ENCODE measurements at regions not wholly inside any gene's neighbourhood (a gene's known extent, or its start where the extent isn't known, plus 50 kb on each side); places are given as distances from the start of the nearest gene placed in this dataset.

DNA sequence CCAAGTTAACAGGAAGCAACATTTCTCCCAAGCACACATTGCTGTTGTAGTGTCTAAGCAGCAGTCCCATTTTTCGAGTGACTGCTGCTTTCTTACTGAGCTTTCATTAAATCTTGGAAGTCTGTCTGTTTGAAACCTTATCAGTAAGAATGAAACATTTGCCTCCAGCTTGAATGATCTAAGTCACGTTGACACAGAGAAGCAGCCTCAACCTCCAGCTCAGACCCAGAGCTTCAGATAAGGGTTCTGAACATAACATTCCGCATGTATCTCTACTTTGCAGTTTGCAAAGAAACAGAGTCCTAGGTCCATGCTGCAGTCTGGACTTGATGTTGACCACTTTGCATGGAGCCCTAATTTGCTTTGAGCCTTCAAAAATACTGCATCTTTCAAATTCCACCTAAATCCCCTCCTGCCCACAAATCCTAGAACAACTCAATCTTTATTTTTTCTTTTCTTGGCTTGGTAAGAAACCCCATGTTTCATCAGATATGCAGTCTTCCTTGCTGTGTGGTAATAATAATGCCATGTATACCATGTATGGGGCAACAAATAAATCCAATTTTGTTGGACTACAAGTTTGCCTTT, 698.7 kb upstream of the IGFBP3 start:
- no peak for DNase-seq (ENCODE audit: extremely low spot score, unreplicated experiment)
- H3K4me1 Mint-ChIP-seq (ENCODE audit: unreplicated experiment) = peaks cover 11% of the 10 kb centered on the region
- H3K27ac Mint-ChIP-seq = no peak overlapping the region
- no peak overlapping the region for H3K4me3 Mint-ChIP-seq
- H3K36me3 Mint-ChIP-seq = no peaks in the 10 kb centered on the region
- peaks cover 5% of the 10 kb centered on the region for H3K9me3 Mint-ChIP-seq
- TF ChIP-seq, protein P1, sequence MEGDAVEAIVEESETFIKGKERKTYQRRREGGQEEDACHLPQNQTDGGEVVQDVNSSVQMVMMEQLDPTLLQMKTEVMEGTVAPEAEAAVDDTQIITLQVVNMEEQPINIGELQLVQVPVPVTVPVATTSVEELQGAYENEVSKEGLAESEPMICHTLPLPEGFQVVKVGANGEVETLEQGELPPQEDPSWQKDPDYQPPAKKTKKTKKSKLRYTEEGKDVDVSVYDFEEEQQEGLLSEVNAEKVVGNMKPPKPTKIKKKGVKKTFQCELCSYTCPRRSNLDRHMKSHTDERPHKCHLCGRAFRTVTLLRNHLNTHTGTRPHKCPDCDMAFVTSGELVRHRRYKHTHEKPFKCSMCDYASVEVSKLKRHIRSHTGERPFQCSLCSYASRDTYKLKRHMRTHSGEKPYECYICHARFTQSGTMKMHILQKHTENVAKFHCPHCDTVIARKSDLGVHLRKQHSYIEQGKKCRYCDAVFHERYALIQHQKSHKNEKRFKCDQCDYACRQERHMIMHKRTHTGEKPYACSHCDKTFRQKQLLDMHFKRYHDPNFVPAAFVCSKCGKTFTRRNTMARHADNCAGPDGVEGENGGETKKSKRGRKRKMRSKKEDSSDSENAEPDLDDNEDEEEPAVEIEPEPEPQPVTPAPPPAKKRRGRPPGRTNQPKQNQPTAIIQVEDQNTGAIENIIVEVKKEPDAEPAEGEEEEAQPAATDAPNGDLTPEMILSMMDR (conservative IDR thresholded peaks at IDR 0.05) = no peak
- no peaks in the 10 kb centered on the region for H3K27me3 Mint-ChIP-seq

DNA sequence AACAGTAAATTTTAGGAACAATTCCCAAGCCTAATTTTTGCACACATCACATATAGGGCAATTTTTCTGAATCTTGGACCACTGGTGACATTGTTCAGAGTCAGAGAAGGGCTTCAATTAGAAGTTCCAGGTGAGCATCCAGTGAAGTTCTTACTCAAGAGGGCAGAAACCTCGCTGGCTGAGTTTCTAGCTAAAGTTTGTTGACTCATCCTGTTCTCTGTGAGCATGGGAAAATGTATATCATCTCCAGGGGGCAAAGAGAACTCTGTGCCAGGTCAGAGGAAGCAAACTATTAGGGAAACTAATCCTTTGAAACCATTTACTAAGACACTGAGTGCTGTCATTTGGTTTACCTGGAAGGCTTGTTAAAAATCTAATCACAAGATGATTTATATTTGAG, 695.6 kb upstream of the IGFBP3 start:
- Mint-ChIP-seq H3K9me3 (peaks cover 5% of the 10 kb centered on the region), H3K27ac (no peak overlapping the region), H3K36me3 (no peaks in the 10 kb centered on the region), H3K4me1 (ENCODE audit: unreplicated experiment) (peaks cover 15% of the 10 kb centered on the region), H3K27me3 (no peaks in the 10 kb centered on the region), H3K4me3 (no peak overlapping the region)
- DNase-seq (ENCODE audit: extremely low spot score, unreplicated experiment) = no peak
- TF ChIP-seq, protein P1 (conservative IDR thresholded peaks at IDR 0.05) = no peak

DNA sequence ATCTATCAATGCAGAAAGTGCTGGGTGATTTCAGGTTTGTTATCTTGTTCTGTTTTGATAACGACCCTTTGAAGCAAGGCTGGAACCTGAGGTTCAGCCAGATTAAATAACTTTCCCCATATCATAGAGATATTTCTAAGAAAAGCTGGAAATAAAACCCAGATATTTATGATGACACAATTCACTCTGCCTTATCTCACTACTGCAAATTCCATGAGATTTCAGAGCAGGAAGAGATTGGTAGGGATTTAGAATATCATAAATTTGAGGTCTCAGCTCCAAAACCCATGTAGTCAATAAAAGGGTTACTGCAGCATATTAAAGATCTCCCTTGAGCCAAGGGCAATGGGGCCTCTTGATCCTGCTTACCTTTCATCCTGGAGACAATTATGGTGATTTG, 692.5 kb upstream of the IGFBP3 start:
- H3K27me3 Mint-ChIP-seq = no peaks in the 10 kb centered on the region
- TF ChIP-seq, protein P1 (conservative IDR thresholded peaks at IDR 0.05) = no peak
- no peak for DNase-seq (ENCODE audit: extremely low spot score, unreplicated experiment)
- H3K27ac Mint-ChIP-seq = no peak overlapping the region
- H3K4me1 Mint-ChIP-seq (ENCODE audit: unreplicated experiment) = peaks cover 15% of the 10 kb centered on the region
- H3K9me3 Mint-ChIP-seq = peaks cover 5% of the 10 kb centered on the region
- H3K4me3 Mint-ChIP-seq = no peak overlapping the region
- no peaks in the 10 kb centered on the region for H3K36me3 Mint-ChIP-seq

DNA sequence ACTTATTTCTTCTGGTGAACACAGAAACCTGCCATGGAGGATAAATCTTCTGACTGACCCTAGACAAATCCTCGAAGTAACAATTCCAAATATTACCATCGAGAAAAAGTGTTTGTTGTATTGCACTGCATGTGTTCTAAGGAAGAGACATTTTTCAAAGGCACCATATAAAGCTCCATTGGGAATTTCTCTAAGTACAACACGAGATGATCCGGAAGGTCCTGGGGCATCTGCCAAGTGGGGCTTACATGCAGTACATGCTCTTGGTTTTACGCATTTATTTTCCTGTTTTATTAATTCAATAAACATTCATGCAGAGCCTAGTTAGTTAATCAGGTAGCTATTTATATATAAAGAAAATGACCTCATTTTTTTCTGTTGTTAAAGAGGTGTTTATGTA, 692.0 kb upstream of the IGFBP3 start:
- Mint-ChIP-seq H3K4me1 (ENCODE audit: unreplicated experiment) (peaks cover 13% of the 10 kb centered on the region), H3K9me3 (peaks cover 3% of the 10 kb centered on the region), H3K36me3 (no peaks in the 10 kb centered on the region), H3K27ac (no peak overlapping the region), H3K27me3 (no peaks in the 10 kb centered on the region), H3K4me3 (no peak overlapping the region)
- no peak for DNase-seq (ENCODE audit: extremely low spot score, unreplicated experiment)
- TF ChIP-seq, protein P1 (conservative IDR thresholded peaks at IDR 0.05) = no peak

DNA sequence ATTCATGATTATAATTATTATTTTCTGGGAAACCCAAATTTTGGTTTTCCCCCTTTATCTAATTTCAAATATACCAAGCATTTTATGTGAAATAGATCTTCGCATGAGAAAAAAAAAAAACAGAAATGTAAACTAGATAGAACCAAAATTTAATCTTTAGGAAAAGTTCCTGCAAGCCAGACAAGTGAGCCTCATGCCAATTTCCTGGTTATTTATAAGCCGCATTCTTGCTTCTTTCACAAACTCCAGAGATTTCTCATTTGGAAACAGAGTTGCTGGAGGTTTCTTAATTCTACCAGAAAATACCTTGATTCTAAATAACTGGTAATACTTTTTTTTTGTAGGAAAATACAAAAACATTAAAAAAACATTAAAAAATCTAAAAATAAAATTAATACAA, 690.4 kb upstream of the IGFBP3 start:
- H3K27me3 Mint-ChIP-seq = no peaks in the 10 kb centered on the region
- no peak overlapping the region for H3K27ac Mint-ChIP-seq
- H3K36me3 Mint-ChIP-seq = no peaks in the 10 kb centered on the region
- no peaks in the 10 kb centered on the region for H3K9me3 Mint-ChIP-seq
- peaks cover 12% of the 10 kb centered on the region for H3K4me1 Mint-ChIP-seq (ENCODE audit: unreplicated experiment)
- DNase-seq (ENCODE audit: extremely low spot score, unreplicated experiment) = no peak
- TF ChIP-seq, protein P1 (conservative IDR thresholded peaks at IDR 0.05) = no peak
- H3K4me3 Mint-ChIP-seq = no peak overlapping the region

DNA sequence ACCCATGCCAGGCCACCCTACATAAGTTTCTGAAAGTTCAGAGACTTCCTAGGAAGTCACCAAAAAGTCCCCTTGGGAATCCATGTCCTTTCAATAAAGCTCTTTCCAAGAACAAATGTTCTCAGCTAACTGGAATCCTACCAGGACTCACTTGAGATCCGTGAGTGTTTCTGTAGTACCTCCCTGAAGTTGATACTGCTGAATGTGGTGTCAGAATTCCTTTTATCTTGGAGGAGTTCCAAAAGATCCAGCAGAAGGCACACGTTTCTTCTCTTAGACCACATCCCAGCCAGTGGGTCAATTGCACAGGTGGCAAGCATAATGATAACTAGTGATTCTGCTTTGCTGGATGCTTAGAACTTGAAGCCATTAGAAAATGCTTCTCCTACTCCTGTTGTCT, 689.7 kb upstream of the IGFBP3 start:
- H3K27ac Mint-ChIP-seq = no peak overlapping the region
- no peaks in the 10 kb centered on the region for H3K27me3 Mint-ChIP-seq
- H3K4me3 Mint-ChIP-seq = no peak overlapping the region
- H3K9me3 Mint-ChIP-seq = no peaks in the 10 kb centered on the region
- H3K4me1 Mint-ChIP-seq (ENCODE audit: unreplicated experiment) = peaks cover 18% of the 10 kb centered on the region
- no peaks in the 10 kb centered on the region for H3K36me3 Mint-ChIP-seq
- DNase-seq (ENCODE audit: extremely low spot score, unreplicated experiment) = no peak
- TF ChIP-seq, protein P1 (conservative IDR thresholded peaks at IDR 0.05) = no peak
